ENCODE measurements at regions not wholly inside any gene's neighbourhood (a gene's known extent, or its start where the extent isn't known, plus 50 kb on each side); places are given as distances from the start of the nearest gene placed in this dataset.
A peak's percentile ranks its signal among the peaks of the same experiment; 100 is the strongest.

DNA sequence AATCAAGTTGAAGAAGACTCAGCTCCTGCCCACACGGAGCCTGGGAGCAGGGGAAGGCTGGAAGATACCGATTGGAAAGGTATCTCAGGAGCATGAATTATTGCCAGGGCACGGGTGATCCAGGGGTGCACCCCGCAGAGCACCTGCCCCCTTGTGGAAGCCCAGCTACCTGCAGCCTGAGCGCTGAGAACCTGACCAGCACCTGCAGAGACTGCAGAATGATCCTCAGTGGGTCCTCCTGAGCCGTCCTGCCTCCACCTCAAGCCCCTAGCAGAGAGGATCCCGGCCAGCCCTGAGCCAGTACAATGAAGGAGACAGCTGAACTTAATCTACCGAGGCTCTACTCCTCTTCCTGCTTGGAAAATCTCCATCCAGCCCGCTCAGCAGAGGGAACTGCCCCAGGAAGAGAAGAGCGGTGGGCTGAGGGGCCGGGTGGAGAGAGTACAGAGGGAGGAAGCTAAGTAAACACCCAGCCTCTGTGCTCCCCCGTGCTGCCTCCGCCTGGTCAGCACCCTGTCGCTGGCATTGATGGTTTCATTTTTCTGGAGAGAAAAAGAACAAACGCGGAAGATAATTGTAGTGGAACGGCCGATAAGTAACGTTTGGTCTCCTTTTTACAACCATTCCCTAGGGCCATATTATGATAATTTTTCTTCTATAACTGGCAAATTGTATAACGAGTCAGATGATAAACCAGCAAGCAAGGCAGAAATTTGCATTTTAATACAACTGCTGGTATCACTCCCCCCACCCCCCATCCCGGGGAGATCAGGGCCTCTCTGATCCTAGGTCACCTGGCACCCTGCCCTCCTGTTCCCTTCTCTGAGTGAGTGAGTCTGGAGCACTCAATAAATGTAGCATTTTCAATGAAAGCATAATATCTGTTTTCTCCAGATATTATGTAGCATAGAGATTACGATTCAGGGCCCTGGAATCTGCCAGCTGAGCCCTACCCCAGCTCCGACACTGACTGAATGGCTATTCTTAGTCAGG, 204.5 kb upstream of the RPL38 start:
- H3K27ac ChIP-seq (ENCODE audit: low read depth, low read length): no peak overlapping the region
- H3K23me2 ChIP-seq (ENCODE audit: low read depth, low read length): no peaks in the 10 kb centered on the region
- H3K56ac ChIP-seq (replicated peaks; ENCODE audit: insufficient read length, low read depth, low read length): no peak overlapping the region
- H4K91ac ChIP-seq (replicated peaks; ENCODE audit: insufficient read length, low read length): no peak overlapping the region
- H2BK120ac ChIP-seq (replicated peaks; ENCODE audit: low read depth, low read length): no peak overlapping the region
- H3K79me2 ChIP-seq (ENCODE audit: control insufficient read depth in 1 of 2, insufficient read depth in 2 of 2, low read length in 2 of 2): no peaks in the 10 kb centered on the region
- FAIRE-seq: peak; percentile 71
- no peak overlapping the region for H3K23ac ChIP-seq (ENCODE audit: insufficient read length)
- H3K36me3 ChIP-seq (ENCODE audit: control insufficient read depth in 2 of 4, insufficient read depth in 4 of 4, low read length in 3 of 4): no peaks in the 10 kb centered on the region
- no peak overlapping the region for H4K5ac ChIP-seq (ENCODE audit: insufficient read length, low read depth, low read length)
- no peaks in the 10 kb centered on the region for H3K9me3 ChIP-seq (ENCODE audit: insufficient read depth in 2 of 2, low read depth in 1 of 2, low read length in 1 of 2)
- 59% methylated on average over 23 of the region's 23 CpGs; no CpG with 5 or more reads in 1 of the 2 experiments for WGBS, 2 experiments (ENCODE audit: extremely low coverage in 1 of 2, insufficient coverage in 1 of 2, insufficient read length in 1 of 2, insufficient replicate concordance in 2 of 2, low coverage in 1 of 2, low lambda C conversion rate in 2 of 2, missing lambda C conversion rate in 1 of 2)
- no peak overlapping the region for H3K14ac ChIP-seq (ENCODE audit: insufficient read length)
- H4K20me1 ChIP-seq (replicated peaks in 1 of 2; ENCODE audit: control insufficient read depth in 1 of 2, insufficient read depth in 2 of 2, low read length in 2 of 2): no peaks in the 10 kb centered on the region
- peaks cover 0 to 3% (median 0%) of the 10 kb centered on the region in 4 experiments; a peak in 2 of 7 replicates for H3K4me1 ChIP-seq (replicated peaks in 1 of 4; ENCODE audit: control insufficient read depth in 3 of 4, insufficient read depth in 4 of 4, low read length in 3 of 4)
- H2BK20ac ChIP-seq (ENCODE audit: low read length): no peak overlapping the region
- no peak overlapping the region for H3K4ac ChIP-seq (replicated peaks; ENCODE audit: insufficient read length, low read depth, low read length)
- no peak overlapping the region for H3K4me2 ChIP-seq (ENCODE audit: insufficient read depth in 1 of 2, low read depth in 2 of 2, low read length in 2 of 2)
- H2AK5ac ChIP-seq (ENCODE audit: low read depth, low read length): no peak overlapping the region
- H3K27me3 ChIP-seq (replicated peaks in 1 of 4; ENCODE audit: control insufficient read depth in 3 of 4, extremely low read depth in 1 of 4, insufficient read depth in 3 of 4, low read length in 3 of 4): no peaks in the 10 kb centered on the region
- H3K4me3 ChIP-seq (ENCODE audit: extremely low read depth in 1 of 4, insufficient read depth in 2 of 4, low read depth in 3 of 4, low read length in 4 of 4): no peak overlapping the region
- CTCF ChIA-PET (ENCODE audit: partially characterized antibody): interaction anchor here (0.6 to 12.0 kb wide), 46 partner anchors 11 to 1410 kb away, joined by 3 to 110 read pairs (median 4); no protein-coding TSS in a partner anchor
- H3K18ac ChIP-seq (ENCODE audit: extremely low read depth, low read length): no peak overlapping the region; the same call in 1 of the 2 replicates
- no peak overlapping the region for H2BK5ac ChIP-seq (ENCODE audit: low read depth, low read length)
- H4K8ac ChIP-seq (ENCODE audit: extremely low read depth, insufficient read depth, low read length): peak overlapping the region; percentile 12; the same call in 1 of the 2 replicates
- POLR2A ChIA-PET (ENCODE audit: partially characterized antibody): no interaction called here
- no peak overlapping the region for H3K9ac ChIP-seq (replicated peaks in 1 of 4; ENCODE audit: extremely low read depth in 1 of 4, low read depth in 3 of 4, low read length in 3 of 4)
- no peaks in the 10 kb centered on the region for H3K79me1 ChIP-seq (ENCODE audit: low read depth, low read length)
- DNase-seq (ENCODE audit: low read depth in 1 of 2, low spot score in 2 of 2): peak; percentile 39 to 91
- H2BK15ac ChIP-seq (ENCODE audit: low read length): no peak overlapping the region
- H2AFZ ChIP-seq (ENCODE audit: low read length): no peak overlapping the region
- H2BK12ac ChIP-seq (ENCODE audit: low read depth, low read length): no peak overlapping the region
- TF ChIP-seq CEBPB (IDR thresholded peaks at IDR 0.05; ENCODE audit: low read depth, low read length): no peak
- TF ChIP-seq, protein P1, sequence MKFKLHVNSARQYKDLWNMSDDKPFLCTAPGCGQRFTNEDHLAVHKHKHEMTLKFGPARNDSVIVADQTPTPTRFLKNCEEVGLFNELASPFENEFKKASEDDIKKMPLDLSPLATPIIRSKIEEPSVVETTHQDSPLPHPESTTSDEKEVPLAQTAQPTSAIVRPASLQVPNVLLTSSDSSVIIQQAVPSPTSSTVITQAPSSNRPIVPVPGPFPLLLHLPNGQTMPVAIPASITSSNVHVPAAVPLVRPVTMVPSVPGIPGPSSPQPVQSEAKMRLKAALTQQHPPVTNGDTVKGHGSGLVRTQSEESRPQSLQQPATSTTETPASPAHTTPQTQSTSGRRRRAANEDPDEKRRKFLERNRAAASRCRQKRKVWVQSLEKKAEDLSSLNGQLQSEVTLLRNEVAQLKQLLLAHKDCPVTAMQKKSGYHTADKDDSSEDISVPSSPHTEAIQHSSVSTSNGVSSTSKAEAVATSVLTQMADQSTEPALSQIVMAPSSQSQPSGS (IDR thresholded peaks at IDR 0.05; ENCODE audit: low read length): no peak
- TF ChIP-seq RAD21 (IDR thresholded peaks at IDR 0.05 in 1 of 2, conservative IDR thresholded peaks at IDR 0.05 in 1 of 2; ENCODE audit: low read depth in 2 of 2, low read length in 2 of 2): peak; percentile 78 to 81
- no peak for TF ChIP-seq SP4 (IDR thresholded peaks at IDR 0.05; ENCODE audit: low read length)
- TF ChIP-seq MAFK (IDR thresholded peaks at IDR 0.05; ENCODE audit: low read depth, low read length): no peak
- TF ChIP-seq, protein P2, sequence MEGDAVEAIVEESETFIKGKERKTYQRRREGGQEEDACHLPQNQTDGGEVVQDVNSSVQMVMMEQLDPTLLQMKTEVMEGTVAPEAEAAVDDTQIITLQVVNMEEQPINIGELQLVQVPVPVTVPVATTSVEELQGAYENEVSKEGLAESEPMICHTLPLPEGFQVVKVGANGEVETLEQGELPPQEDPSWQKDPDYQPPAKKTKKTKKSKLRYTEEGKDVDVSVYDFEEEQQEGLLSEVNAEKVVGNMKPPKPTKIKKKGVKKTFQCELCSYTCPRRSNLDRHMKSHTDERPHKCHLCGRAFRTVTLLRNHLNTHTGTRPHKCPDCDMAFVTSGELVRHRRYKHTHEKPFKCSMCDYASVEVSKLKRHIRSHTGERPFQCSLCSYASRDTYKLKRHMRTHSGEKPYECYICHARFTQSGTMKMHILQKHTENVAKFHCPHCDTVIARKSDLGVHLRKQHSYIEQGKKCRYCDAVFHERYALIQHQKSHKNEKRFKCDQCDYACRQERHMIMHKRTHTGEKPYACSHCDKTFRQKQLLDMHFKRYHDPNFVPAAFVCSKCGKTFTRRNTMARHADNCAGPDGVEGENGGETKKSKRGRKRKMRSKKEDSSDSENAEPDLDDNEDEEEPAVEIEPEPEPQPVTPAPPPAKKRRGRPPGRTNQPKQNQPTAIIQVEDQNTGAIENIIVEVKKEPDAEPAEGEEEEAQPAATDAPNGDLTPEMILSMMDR (IDR thresholded peaks at IDR 0.05; ENCODE audit: control extremely low read depth in 1 of 3, insufficient read depth in 1 of 3, low read depth in 1 of 3, low read length in 3 of 3): peak; percentile 86 to 99 (median 95)
